K562 (cell line): ENCODE measurements at regions not wholly inside any gene's neighbourhood (a gene's known extent, or its start where the extent isn't known, plus 50 kb on each side); places are given as distances from the start of the nearest gene placed in this dataset.

Experiments used
- ATAC-seq: fragments of 200-7000 bp; cut with Tn5 transposase; 3 replicates; pipeline ENCODE4 v1.9.1; 2020; ENCODE audit warnings: moderate library complexity
- BruUV-seq: library from RNA; stranded (reverse); fragments of 400-500 nt; replicated peaks from 2 replicates; lab custom pipeline; 2021; lab: Mats Ljungman, UMichigan
- CTCF ChIA-PET: fragments of 300-600 bp; formaldehyde crosslinking; extraction: SDS; loops from one replicate; lab custom pipeline; 2021; ENCODE audit warnings: low intra/inter-chr PET ratio; lab: Yijun Ruan, JAX
- POLR2A ChIA-PET: fragments of 300-600, 350-650 bp; sonication (Branson Sonifier 250); formaldehyde crosslinking; extraction: SDS; loops from one replicate; lab custom pipeline; 2021; ENCODE audit warnings: antibody characterized with exemption, inconsistent platforms; lab: Yijun Ruan, JAX
- DNase-seq, 4 experiments: peaks; one replicate each; pipeline versions ENCODE4 v3.0.0 to v3.0.0-alpha.2; 2011 to 2018; ENCODE audit warnings: low spot score in 3 of 4, mixed read lengths in 3 of 4; ENCODE audit errors: extremely low read depth in 1 of 4
- FAIRE-seq: peaks from 2 replicates; lab custom pipeline; 2011; peaks lifted over from hg19 to GRCh38; lab: Jason Lieb, UNC
- H2AFZ ChIP-seq: 2 replicates; pipeline ENCODE4 v1.6.0; 2011; ENCODE audit warnings: low read depth, low read length, control low read depth, inconsistent platforms
- H3K27ac ChIP-seq: fragments of 200-600 bp; 3 replicates; pipeline ENCODE4 v1.8.0; 2011; ENCODE audit warnings: low read depth, mild to moderate bottlenecking, control low read depth, inconsistent platforms, low read length, moderate library complexity, mixed read lengths; ENCODE audit errors: extremely low read depth
- H3K27me3 ChIP-seq, 2 experiments: fragments of 300-600 bp in 1 of 2; 2 replicates in 1 of 2; 3 replicates in 1 of 2; pipeline versions ENCODE4 v1.6.0 to v1.8.0; 2011; ENCODE audit warnings: inconsistent platforms in 2 of 2, low read length in 2 of 2, mild to moderate bottlenecking in 1 of 2, mixed read lengths in 1 of 2, moderate library complexity in 1 of 2; ENCODE audit not compliant: control insufficient read depth in 2 of 2, insufficient read depth in 2 of 2
- H3K36me3 ChIP-seq: fragments of 300-600 bp; 3 replicates; pipeline ENCODE4 v1.8.0; 2011; ENCODE audit warnings: mild to moderate bottlenecking, low read length, inconsistent platforms; ENCODE audit not compliant: control insufficient read depth, insufficient read depth
- H3K4me1 ChIP-seq, 2 experiments: fragments of 200-600 bp in 1 of 2; replicated peaks in 1 of 2; 2 replicates in 1 of 2; 3 replicates in 1 of 2; pipeline versions ENCODE4 v1.5.1 to v1.8.0; 2011; ENCODE audit warnings: inconsistent platforms in 2 of 2, low read length in 2 of 2, mild to moderate bottlenecking in 1 of 2, mixed read lengths in 1 of 2, moderate library complexity in 1 of 2; ENCODE audit not compliant: control insufficient read depth in 2 of 2, insufficient read depth in 2 of 2
- H3K4me2 ChIP-seq: 2 replicates; pipeline ENCODE4 v1.6.1; 2011; ENCODE audit warnings: low read length, control low read depth, inconsistent platforms, mixed read lengths; ENCODE audit not compliant: insufficient read depth
- H3K4me3 ChIP-seq: fragments of 200-600 bp; sonication (generic), shearing (Covaris generic); 2 replicates; pipeline ENCODE4 v1.5.1; 2016; ENCODE audit warnings: control low read depth, inconsistent platforms
- H3K79me2 ChIP-seq: fragments of 200-600 bp; 3 replicates; pipeline ENCODE4 v1.8.0; 2011; ENCODE audit warnings: low read length, inconsistent platforms; ENCODE audit not compliant: control insufficient read depth, insufficient read depth
- H3K9ac ChIP-seq, 2 experiments: 2 replicates each; pipeline versions ENCODE4 v1.6.0 to v1.6.1; 2011; ENCODE audit warnings: low read depth in 2 of 2, low read length in 2 of 2, control low read depth in 1 of 2, inconsistent platforms in 1 of 2, mild to moderate bottlenecking in 1 of 2, mixed read lengths in 1 of 2; ENCODE audit not compliant: insufficient read depth in 1 of 2
- H3K9me1 ChIP-seq: one replicate; pipeline ENCODE4 v1.6.0; 2011; ENCODE audit warnings: inconsistent platforms, mild to moderate bottlenecking, low read length, moderate library complexity; ENCODE audit not compliant: control insufficient read depth, insufficient read depth
- H3K9me3 ChIP-seq: replicated peaks from 2 replicates; pipeline ENCODE4 v1.5.1; 2011; ENCODE audit warnings: low read depth, low read length, inconsistent platforms; ENCODE audit not compliant: control insufficient read depth, insufficient read depth
- H4K20me1 ChIP-seq: replicated peaks from 2 replicates; pipeline ENCODE4 v1.6.1; 2011; ENCODE audit warnings: low read length, inconsistent platforms, mixed read lengths; ENCODE audit not compliant: control insufficient read depth, insufficient read depth
- BCLAF1 ChIP-seq, 2 experiments: fragments of 450-650 bp in 1 of 2; IDR thresholded peaks; 2 replicates each; pipeline ENCODE4 v1.6.1; 2011 to 2017; ENCODE audit warnings: low read depth in 2 of 2, antibody characterized with exemption in 1 of 2, borderline replicate concordance in 1 of 2, low read length in 1 of 2, mild to moderate bottlenecking in 1 of 2, mixed read lengths in 1 of 2; ENCODE audit not compliant: control insufficient read depth in 1 of 2
- CAMTA2 ChIP-seq: fragments of 250-450 bp; sonication (Bioruptor Pico); conservative IDR thresholded peaks from 2 replicates; pipeline ENCODE4 v1.5.1; 2022
- PURB ChIP-seq: sonication (generic); formaldehyde crosslinking; IDR thresholded peaks from 2 replicates; pipeline ENCODE4 v1.9.0; 2021; ENCODE audit warnings: low read depth, mild to moderate bottlenecking, missing genetic modification reagents
- STAT5A ChIP-seq: IDR thresholded peaks from 2 replicates; pipeline ENCODE4 v1.6.1; 2012; ENCODE audit warnings: low read length, inconsistent platforms, borderline replicate concordance
- ZNF407 ChIP-seq: fragments of 450-650 bp; IDR thresholded peaks from 2 replicates; pipeline ENCODE4 v1.6.1; 2016; ENCODE audit warnings: low read depth
- WGBS: fragments of 100-300 bp; shearing (Covaris generic); methylation state at CpG from one replicate; pipeline ENCODE4 v1.1.6; 2016; ENCODE audit warnings: low coverage, mixed read lengths; ENCODE audit not compliant: insufficient coverage; ENCODE audit errors: missing lambda C conversion rate; 5-methylcytosine and 5-hydroxymethylcytosine counted together
- in situ Hi-C: fragments of 300-500 bp; cut with MboI; formaldehyde crosslinking; loops from 4 replicates; pipeline ENCODE4 v1.15.0; 2018; ENCODE audit warnings: inconsistent platforms, mixed read lengths
- intact Hi-C: fragments of 100-400 bp; cut with micrococcal nuclease; formaldehyde crosslinking; loops from 2 replicates; pipeline ENCODE4 v1.14.2; 2022

DNA sequence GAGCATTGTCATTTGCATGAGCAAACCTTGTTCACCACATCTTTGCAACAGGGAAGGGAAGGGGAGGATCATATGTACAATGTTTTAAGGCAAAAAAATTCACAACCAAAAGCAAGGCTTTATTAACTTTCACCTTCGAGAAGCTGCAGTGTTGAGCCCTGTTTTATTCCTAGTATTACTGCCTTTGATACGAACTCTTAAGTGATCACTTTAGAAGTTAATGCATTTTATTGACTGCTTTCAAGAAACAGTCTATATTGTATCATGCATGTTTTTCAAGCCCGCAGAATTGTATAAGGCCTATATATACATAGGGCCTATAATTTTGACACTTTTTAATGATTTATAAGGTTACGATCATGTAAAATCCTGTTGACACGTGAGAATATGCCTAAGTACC lies 117.5 kb upstream of the VPREB1 start (continued):
- TF ChIP-seq BCLAF1 (IDR thresholded peaks at IDR 0.05; ENCODE audit: borderline replicate concordance in 1 of 2, control insufficient read depth in 1 of 2, low read depth in 2 of 2, low read length in 1 of 2), result no peak
- TF ChIP-seq, all 486 proteins: peak for 11

DNA sequence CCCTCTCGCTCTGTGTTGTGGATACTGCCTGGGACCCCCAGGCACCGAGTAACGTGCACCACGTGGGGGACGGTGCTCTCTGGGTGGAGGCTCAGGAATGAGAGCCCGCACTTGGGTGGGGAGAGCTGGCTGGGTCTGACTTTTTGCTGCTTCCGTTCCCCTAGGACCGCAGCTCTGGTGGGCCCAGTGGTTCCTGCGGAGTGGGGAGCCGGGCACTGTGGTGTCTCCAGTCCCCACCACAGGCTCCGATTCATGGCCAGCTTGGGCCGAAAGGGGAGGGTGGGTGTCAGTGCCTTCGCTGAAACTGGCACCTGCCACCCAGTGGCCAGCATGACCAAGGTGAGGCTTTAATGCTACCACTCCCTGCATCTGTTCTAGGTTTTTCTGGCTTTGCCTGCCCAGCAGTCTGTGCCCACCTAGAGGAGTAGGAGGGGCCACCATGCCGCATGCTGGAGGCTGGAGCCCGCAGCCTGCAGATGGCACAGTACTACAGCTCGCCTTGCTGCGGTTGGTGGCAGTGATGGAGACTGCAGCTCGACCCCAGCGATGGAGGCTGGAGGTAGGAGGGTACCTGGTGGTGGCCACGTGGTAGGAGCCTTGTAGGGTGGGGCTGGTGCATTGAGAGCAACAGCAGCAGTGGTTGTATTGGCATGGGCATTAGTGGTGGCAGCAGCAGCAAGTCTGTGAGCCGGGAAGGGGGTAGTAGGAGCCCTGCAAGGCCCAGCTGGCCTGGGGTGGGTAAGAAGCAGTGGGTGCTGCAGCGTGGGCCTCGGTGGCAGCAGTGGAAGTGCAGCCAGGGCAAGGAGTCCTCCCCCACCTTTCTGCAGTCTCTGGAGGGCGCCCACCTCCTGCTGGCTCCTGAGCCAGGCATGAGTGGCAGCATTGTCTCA lies 118.8 kb upstream of the VPREB1 start:
- Histone ChIP-seq H3K9me3 (no peaks in the 10 kb centered on the region), H3K27ac (no peak overlapping the region), H3K27me3 (peaks cover 25 to 33% of the 10 kb centered on the region in 2 experiments), H3K4me1 (peaks cover 0 to 17% of the 10 kb centered on the region in 2 experiments; a peak in 1 of 5 replicates), H3K36me3 (no peaks in the 10 kb centered on the region), H3K9ac (peak overlapping the region in 1 of 2 experiments; percentile 32; a peak in 2 of 4 replicates), H2AFZ (peak overlapping the region; percentile 10; the same call in 1 of the 2 replicates), H3K9me1 (no peaks in the 10 kb centered on the region), H3K4me3 (no peak overlapping the region), H4K20me1 (no peaks in the 10 kb centered on the region), H3K79me2 (no peaks in the 10 kb centered on the region), H3K4me2 (no peak overlapping the region)
- DNase-seq (no peak), FAIRE-seq (no peak), ATAC-seq (peak; percentile 24)
- ChIA-PET CTCF (no interaction called here), POLR2A (interaction anchor here (0.6 to 5.7 kb wide), 11 partner anchors 7 to 52 kb away, joined by 3 to 64 read pairs (median 3); no protein-coding TSS in a partner anchor)
- intact Hi-C loops, result no loop called here
- BruUV-seq, result no TSS peak
- in situ Hi-C loops, result no loop called here
- 3% methylated on average over 24 of the region's 24 CpGs for WGBS
- TF ChIP-seq PURB (CRISPR knock-in tag) (0 out of 2 replicates have a peak, but pooled peaks have one; percentile 78), ZNF407 (no peak), CAMTA2 (CRISPR knock-in tag) (no peak), STAT5A (no peak)
